WTC11 (cell line): ENCODE measurements at regions not wholly inside any gene's neighbourhood (a gene's known extent, or its start where the extent isn't known, plus 50 kb on each side); places are given as distances from the start of the nearest gene placed in this dataset.

ENCODE experiments used
- ATAC-seq: fragments of 200-7000 bp; cut with Tn5 transposase; 2 replicates; pipeline ENCODE4 v1.10.0; 2021; ENCODE audit warnings: mild to moderate bottlenecking, moderate library complexity
- CTCF ChIA-PET: fragments of 300-600 bp; sonication (Branson Sonifier 250); formaldehyde crosslinking; loops from one replicate; lab custom pipeline; 2021; ENCODE audit warnings: antibody characterized with exemption; lab: Charles Lee
- POLR2A ChIA-PET: fragments of 350-600 bp; sonication (Branson Sonifier 250); formaldehyde crosslinking; loops from one replicate; lab custom pipeline; 2021; ENCODE audit warnings: antibody characterized with exemption; lab: Charles Lee
- DNase-seq: peaks from one replicate; pipeline ENCODE4 v3.0.0; 2021; ENCODE audit warnings: low spot score
- H3K27ac Mint-ChIP-seq: 2 replicates; pipeline ENCODE4 v1.8.0; 2021; ENCODE audit warnings: mixed read lengths
- H3K27me3 Mint-ChIP-seq: 2 replicates; pipeline ENCODE4 v1.8.0; 2021; ENCODE audit warnings: low read depth, mild to moderate bottlenecking, moderate library complexity, mixed read lengths
- H3K36me3 Mint-ChIP-seq: 2 replicates; pipeline ENCODE4 v1.8.0; 2021; ENCODE audit warnings: mixed read lengths
- H3K4me1 Mint-ChIP-seq: 2 replicates; pipeline ENCODE4 v1.8.0; 2022; ENCODE audit warnings: mixed read lengths
- H3K4me3 Mint-ChIP-seq: 2 replicates; pipeline ENCODE4 v1.8.0; 2021; ENCODE audit warnings: mild to moderate bottlenecking, moderate library complexity, mixed read lengths
- H3K9me3 Mint-ChIP-seq: 2 replicates; pipeline ENCODE4 v1.8.0; 2021; ENCODE audit warnings: mixed read lengths
- AFF4 ChIP-seq: sonication (generic); formaldehyde crosslinking; IDR thresholded peaks from 2 replicates; pipeline ENCODE4 v1.8.1; 2023; ENCODE audit warnings: mild to moderate bottlenecking, missing genetic modification reagents, borderline replicate concordance
- ARID4B ChIP-seq: sonication (generic); formaldehyde crosslinking; IDR thresholded peaks from 2 replicates; pipeline ENCODE4 v1.8.0; 2023; ENCODE audit warnings: missing genetic modification reagents, mild to moderate bottlenecking, borderline replicate concordance
- ATF1 ChIP-seq: sonication (generic); formaldehyde crosslinking; IDR thresholded peaks from 2 replicates; pipeline ENCODE4 v1.8.1; 2023; ENCODE audit warnings: mild to moderate bottlenecking, moderate library complexity, missing genetic modification reagents
- CREB1 ChIP-seq: sonication (generic); formaldehyde crosslinking; IDR thresholded peaks from 2 replicates; pipeline ENCODE4 v1.8.0; 2023; ENCODE audit warnings: mild to moderate bottlenecking, missing genetic modification reagents
- E2F1 ChIP-seq: sonication (generic); formaldehyde crosslinking; IDR thresholded peaks from 2 replicates; pipeline ENCODE4 v1.8.0; 2022; ENCODE audit warnings: mild to moderate bottlenecking, missing genetic modification reagents
- ETV6 ChIP-seq: sonication (generic); formaldehyde crosslinking; IDR thresholded peaks from 2 replicates; pipeline ENCODE4 v1.8.1; 2022; ENCODE audit warnings: mild to moderate bottlenecking, missing genetic modification reagents
- FOXK1 ChIP-seq: sonication (generic); formaldehyde crosslinking; IDR thresholded peaks from 2 replicates; pipeline ENCODE4 v1.8.0; 2022; ENCODE audit warnings: mild to moderate bottlenecking, moderate library complexity, missing genetic modification reagents
- HMGA2 ChIP-seq: fragments of 250-450 bp; sonication (Bioruptor Pico); IDR thresholded peaks from 2 replicates; pipeline ENCODE4 v1.4.0; 2021; ENCODE audit warnings: mild to moderate bottlenecking, moderate library complexity
- HMGXB4 ChIP-seq: sonication (generic); formaldehyde crosslinking; IDR thresholded peaks from 2 replicates; pipeline ENCODE4 v1.8.1; 2023; ENCODE audit warnings: mild to moderate bottlenecking, moderate library complexity, missing genetic modification reagents
- NR2C2 ChIP-seq: sonication (generic); formaldehyde crosslinking; IDR thresholded peaks from 2 replicates; pipeline ENCODE4 v1.8.0; 2022; ENCODE audit warnings: mild to moderate bottlenecking, missing genetic modification reagents
- PREB ChIP-seq: sonication (generic); formaldehyde crosslinking; IDR thresholded peaks from 2 replicates; pipeline ENCODE4 v1.8.1; 2022; ENCODE audit warnings: mild to moderate bottlenecking, missing genetic modification reagents, moderate library complexity, borderline replicate concordance
- STAT6 ChIP-seq: sonication (generic); formaldehyde crosslinking; conservative IDR thresholded peaks from 2 replicates; pipeline ENCODE4 v1.8.1; 2023; ENCODE audit warnings: mild to moderate bottlenecking, low read depth, missing genetic modification reagents, moderate library complexity
- ZNF138 ChIP-seq: sonication (generic); formaldehyde crosslinking; conservative IDR thresholded peaks from 2 replicates; pipeline ENCODE4 v1.8.1; 2022; ENCODE audit warnings: mild to moderate bottlenecking, moderate library complexity, missing genetic modification reagents
- ZNF396 ChIP-seq: fragments of 250-450 bp; sonication (Bioruptor Pico); IDR thresholded peaks from 2 replicates; pipeline ENCODE4 v1.8.0; 2021; ENCODE audit warnings: mild to moderate bottlenecking, moderate library complexity, borderline replicate concordance
- ZNF423 ChIP-seq: fragments of 250-450 bp; sonication (Bioruptor Pico); IDR thresholded peaks from 2 replicates; pipeline ENCODE4 v2.1.2; 2022; ENCODE audit warnings: mild to moderate bottlenecking, moderate library complexity
- ZNF425 ChIP-seq: fragments of 250-450 bp; sonication (Bioruptor Pico); conservative IDR thresholded peaks from 2 replicates; pipeline ENCODE4 v1.9.0; 2021; ENCODE audit warnings: mild to moderate bottlenecking
- ZNF671 ChIP-seq: fragments of 250-450 bp; sonication (Bioruptor Pico); IDR thresholded peaks from 2 replicates; pipeline ENCODE4 v1.8.0; 2021; ENCODE audit warnings: mild to moderate bottlenecking

GRCh38 chr11:80669620-80670019, 1228.8 kb upstream of the TENM4 start:
- H3K36me3 Mint-ChIP-seq, result no peaks in the 10 kb centered on the region
- ChIA-PET CTCF (no interaction called here), POLR2A (no interaction called here)
- DNase-seq (no peak), ATAC-seq (no peak)
- H3K27me3 Mint-ChIP-seq, result peaks cover 8% of the 10 kb centered on the region
- peaks cover 9% of the 10 kb centered on the region for H3K9me3 Mint-ChIP-seq
- H3K4me1 Mint-ChIP-seq, result peaks cover 19% of the 10 kb centered on the region
- TF ChIP-seq ZNF423 (CRISPR knock-in tag) (no peak), ZNF671 (no peak), FOXK1 (CRISPR knock-in tag) (no peak), HMGXB4 (CRISPR knock-in tag) (no peak)
- no peak overlapping the region for H3K27ac Mint-ChIP-seq
- H3K4me3 Mint-ChIP-seq, result no peak overlapping the region

- DNase-seq, result peak; percentile 14
- H3K9me3 Mint-ChIP-seq, result no peaks in the 10 kb centered on the region
- ChIA-PET CTCF (no interaction called here), POLR2A (no interaction called here)
- H3K4me1 Mint-ChIP-seq, result peaks cover 19% of the 10 kb centered on the region
- peak; percentile 58; the same call in 1 of the 2 replicates for ATAC-seq
- H3K4me3 Mint-ChIP-seq, result no peak overlapping the region
- no peak overlapping the region for H3K27ac Mint-ChIP-seq
- H3K36me3 Mint-ChIP-seq, result no peaks in the 10 kb centered on the region
- H3K27me3 Mint-ChIP-seq, result peaks cover 8% of the 10 kb centered on the region
- TF ChIP-seq NR2C2 (CRISPR knock-in tag) (no peak), HMGA2 (no peak), ATF1 (CRISPR knock-in tag) (no peak), ETV6 (CRISPR knock-in tag) (no peak), E2F1 (CRISPR knock-in tag) (no peak), STAT6 (no peak), AFF4 (CRISPR knock-in tag) (no peak), ZNF396 (no peak), ZNF138 (no peak), CREB1 (CRISPR knock-in tag) (no peak), PREB (CRISPR knock-in tag) (no peak), ZNF425 (CRISPR knock-in tag) (no peak), ARID4B (no peak)
These were observed 1227.2 kb upstream of the TENM4 start for GRCh38 chr11:80668039-80668438.
